Tibial nerve (tissue), 4 donors: ENCODE measurements at regions not wholly inside any gene's neighbourhood (a gene's known extent, or its start where the extent isn't known, plus 50 kb on each side); places are given as distances from the start of the nearest gene placed in this dataset.

Experiments used
- CTCF ChIP-seq, 5 experiments: fragments of 200-600 bp in 3 of 5; fragments of 450-650 bp in 2 of 5; sonication (generic) in 3 of 5; IDR thresholded peaks; one replicate each; pipeline ENCODE4 v1.5.1; 2016 to 2019; ENCODE audit warnings: antibody characterized with exemption in 5 of 5, mild to moderate bottlenecking in 3 of 5, moderate library complexity in 2 of 5
- EP300 ChIP-seq, 2 donors: sonication (generic); formaldehyde crosslinking; IDR thresholded peaks; one replicate each; pipeline ENCODE4 v1.6.1; 2017; ENCODE audit warnings: antibody characterized with exemption in 2 of 2, mild to moderate bottlenecking in 1 of 2

GRCh38 chr10:33669904-33670303, 335.4 kb upstream of the NRP1 start:
- no peak for TF ChIP-seq CTCF (IDR thresholded peaks at IDR 0.05)
- TF ChIP-seq EP300 (IDR thresholded peaks at IDR 0.05): no peak
